AG09309 (cell line): ENCODE measurements at regions not wholly inside any gene's neighbourhood (a gene's known extent, or its start where the extent isn't known, plus 50 kb on each side); places are given as distances from the start of the nearest gene placed in this dataset.

Source experiments
- DNase-seq: peaks from one replicate; pipeline ENCODE4 v3.0.0-alpha.2; 2010; ENCODE audit warnings: low read depth
- H3K4me3 ChIP-seq: 2 replicates; pipeline ENCODE4 v1.5.1; 2011; ENCODE audit warnings: mild to moderate bottlenecking, low read depth, low read length, moderate library complexity; ENCODE audit not compliant: control insufficient read depth
- TF ChIP-seq, protein P1 (sequence below): IDR thresholded peaks from 2 replicates; pipeline ENCODE4 v1.5.1; 2011; ENCODE audit warnings: mild to moderate bottlenecking, low read depth, low read length, inconsistent platforms; ENCODE audit not compliant: insufficient read depth, control insufficient read depth; ENCODE audit errors: missing control alignments

DNA sequence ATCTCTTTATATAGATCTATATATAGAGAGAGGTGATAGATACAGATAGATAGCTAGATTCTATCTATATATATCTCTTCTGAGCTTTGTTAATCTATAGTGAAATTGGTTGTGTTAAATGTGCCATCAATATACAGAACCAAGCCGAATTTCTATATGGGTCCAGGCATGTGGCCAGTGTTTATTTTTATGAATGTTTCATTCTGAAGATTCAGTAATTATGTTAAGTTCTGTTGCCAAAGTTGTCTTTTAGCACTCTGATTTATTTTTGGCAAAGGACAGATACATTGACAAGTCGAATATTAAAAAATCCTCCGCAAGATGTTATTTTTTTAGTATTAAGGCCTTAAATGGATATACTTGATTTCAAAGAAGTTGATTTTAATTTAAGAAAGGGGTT is 190.4 kb upstream of the HTR2A start:
- no peak overlapping the region for H3K4me3 ChIP-seq
- DNase-seq, result no peak
- TF ChIP-seq, protein P1, sequence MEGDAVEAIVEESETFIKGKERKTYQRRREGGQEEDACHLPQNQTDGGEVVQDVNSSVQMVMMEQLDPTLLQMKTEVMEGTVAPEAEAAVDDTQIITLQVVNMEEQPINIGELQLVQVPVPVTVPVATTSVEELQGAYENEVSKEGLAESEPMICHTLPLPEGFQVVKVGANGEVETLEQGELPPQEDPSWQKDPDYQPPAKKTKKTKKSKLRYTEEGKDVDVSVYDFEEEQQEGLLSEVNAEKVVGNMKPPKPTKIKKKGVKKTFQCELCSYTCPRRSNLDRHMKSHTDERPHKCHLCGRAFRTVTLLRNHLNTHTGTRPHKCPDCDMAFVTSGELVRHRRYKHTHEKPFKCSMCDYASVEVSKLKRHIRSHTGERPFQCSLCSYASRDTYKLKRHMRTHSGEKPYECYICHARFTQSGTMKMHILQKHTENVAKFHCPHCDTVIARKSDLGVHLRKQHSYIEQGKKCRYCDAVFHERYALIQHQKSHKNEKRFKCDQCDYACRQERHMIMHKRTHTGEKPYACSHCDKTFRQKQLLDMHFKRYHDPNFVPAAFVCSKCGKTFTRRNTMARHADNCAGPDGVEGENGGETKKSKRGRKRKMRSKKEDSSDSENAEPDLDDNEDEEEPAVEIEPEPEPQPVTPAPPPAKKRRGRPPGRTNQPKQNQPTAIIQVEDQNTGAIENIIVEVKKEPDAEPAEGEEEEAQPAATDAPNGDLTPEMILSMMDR, result no peak

DNA sequence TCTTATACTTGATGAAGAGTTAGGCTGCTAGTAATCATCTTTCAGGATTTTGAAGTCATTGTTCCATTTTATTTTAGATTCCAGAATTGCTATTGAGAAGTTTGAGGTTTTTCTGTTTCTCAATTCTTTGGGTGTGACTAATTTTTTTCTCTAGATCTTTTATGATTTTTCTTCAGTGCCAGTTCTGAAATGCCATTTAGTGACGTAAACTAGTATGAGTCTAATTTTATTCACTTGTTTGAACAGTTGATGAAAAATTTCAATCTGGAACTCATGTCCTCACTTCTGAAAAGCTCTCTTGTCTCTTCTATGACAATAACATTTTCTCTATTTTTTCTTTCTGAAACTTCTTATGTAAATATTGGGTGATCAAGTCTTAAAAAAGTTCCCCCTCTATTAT is 188.5 kb upstream of the HTR2A start:
- no peak overlapping the region for H3K4me3 ChIP-seq
- TF ChIP-seq, protein P1, result no peak
- peak; percentile 35 for DNase-seq

DNA sequence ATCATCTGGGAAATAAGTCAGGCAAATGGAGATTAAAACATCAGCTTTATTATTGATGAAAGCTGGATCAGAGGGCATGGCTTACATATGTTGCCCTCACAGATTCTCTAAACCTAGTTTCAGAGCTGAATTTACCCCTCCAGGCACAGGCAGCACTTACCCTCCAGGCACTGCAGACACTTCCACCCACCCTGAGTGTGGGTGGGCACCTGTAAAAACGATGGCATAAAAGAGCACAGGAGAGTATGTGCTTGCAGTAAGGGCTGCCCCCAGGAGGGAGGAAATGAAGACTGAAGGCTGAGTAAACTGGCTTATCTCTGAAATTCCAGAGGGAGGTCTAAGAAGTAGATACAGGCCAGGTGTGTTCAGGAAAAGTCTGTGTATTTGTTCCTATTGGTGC is 185.0 kb upstream of the HTR2A start:
- DNase-seq, result no peak
- H3K4me3 ChIP-seq, result no peak overlapping the region
- TF ChIP-seq, protein P1, result no peak

DNA sequence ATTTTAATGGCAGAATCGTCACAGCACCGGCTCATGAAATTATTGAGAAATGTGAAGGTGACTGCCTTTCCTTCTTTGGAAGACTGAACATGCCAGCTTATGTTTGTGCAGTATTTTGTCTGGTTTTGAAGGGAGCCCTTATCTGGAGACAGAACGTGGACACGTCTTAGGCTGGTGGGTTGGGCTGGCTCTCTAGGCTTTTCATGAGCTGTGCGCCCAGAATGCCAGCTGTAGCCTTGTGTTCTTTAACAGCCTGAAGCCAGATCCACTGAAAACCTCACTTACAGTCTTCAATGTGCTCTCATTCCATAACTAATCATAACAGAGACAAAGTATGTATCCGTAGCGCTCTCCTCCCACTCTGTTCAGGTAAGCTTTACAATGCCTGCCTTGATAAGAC is 184.4 kb upstream of the HTR2A start:
- TF ChIP-seq, protein P1, result no peak
- DNase-seq, result no peak
- H3K4me3 ChIP-seq, result no peak overlapping the region

DNA sequence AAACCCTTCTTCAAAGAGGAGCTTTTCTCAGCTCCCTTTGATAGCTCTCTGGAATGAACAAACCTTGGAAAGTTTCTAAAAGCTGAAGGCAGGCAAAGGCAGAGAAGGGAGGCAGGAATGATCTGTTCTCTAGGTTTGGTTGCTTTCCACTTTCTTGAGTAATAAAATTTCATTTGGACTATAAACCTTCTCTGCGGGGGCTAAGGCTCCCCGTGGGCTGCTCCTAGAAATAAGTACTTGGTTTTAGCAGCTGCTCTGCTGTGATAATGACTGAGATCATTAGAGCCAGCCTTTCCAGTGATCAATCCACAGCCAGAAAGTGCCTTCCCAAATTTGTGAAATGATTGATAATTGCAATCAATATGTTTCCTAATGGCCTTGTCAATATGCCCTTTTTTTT is 183.8 kb upstream of the HTR2A start:
- H3K4me3 ChIP-seq, result no peak overlapping the region
- no peak for DNase-seq
- TF ChIP-seq, protein P1, result no peak

DNA sequence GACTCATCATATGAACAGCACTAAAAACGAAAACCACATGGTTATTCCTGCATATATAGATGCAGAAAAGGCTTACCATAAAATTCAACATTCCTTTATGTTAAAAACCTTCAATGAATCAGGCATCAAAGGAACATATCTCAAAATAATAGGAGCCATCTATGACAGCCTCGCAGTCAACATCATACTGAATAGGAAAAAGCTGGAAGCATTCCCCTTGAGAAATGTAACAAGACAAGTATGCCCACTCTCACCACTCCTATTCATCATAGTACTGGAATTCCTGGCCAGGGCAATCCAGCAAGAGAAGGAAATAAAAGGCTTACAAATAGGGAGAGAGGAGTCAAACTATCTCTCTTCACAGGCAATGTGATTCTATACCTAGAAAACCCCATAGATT is 179.6 kb upstream of the HTR2A start:
- DNase-seq, result no peak
- no peak overlapping the region for H3K4me3 ChIP-seq
- TF ChIP-seq, protein P1, result no peak

DNA sequence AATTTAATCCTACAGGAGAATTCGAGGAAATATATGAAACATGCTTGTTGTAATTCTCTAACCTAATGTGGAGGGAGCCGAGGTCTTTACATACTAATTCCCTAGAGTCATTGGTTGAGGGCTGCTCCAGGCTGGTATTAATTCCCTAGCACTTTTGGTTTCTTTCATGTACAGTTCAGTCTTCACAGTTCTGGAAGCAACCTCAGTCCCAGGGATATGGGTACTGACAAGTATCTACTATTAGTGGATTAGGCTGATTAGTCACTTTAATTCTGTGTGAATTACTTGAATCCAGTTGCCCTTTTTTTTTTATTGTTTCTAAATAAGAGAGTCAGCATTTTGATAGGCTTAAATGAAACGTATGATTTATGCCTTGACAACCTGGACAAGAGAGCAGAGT is 172.3 kb upstream of the HTR2A start:
- TF ChIP-seq, protein P1, result no peak
- DNase-seq, result no peak
- no peak overlapping the region for H3K4me3 ChIP-seq
